Immature natural killer cell (primary cell): ENCODE measurements at regions not wholly inside any gene's neighbourhood (a gene's known extent, or its start where the extent isn't known, plus 50 kb on each side); places are given as distances from the start of the nearest gene placed in this dataset.
A peak's percentile ranks its signal among the peaks of the same experiment; 100 is the strongest.

Source experiments
- DNase-seq, 3 donors: peaks; one replicate each; pipeline ENCODE4 v3.0.0; 2022; ENCODE audit warnings: mixed read lengths in 1 of 3
- H3K27ac Mint-ChIP-seq, 6 donors: one replicate each; pipeline ENCODE4 v1.8.0; 2020; ENCODE audit warnings: mixed read lengths in 6 of 6, mild to moderate bottlenecking in 5 of 6, inconsistent platforms in 4 of 6, moderate library complexity in 3 of 6
- H3K27me3 Mint-ChIP-seq, 3 donors: one replicate each; pipeline ENCODE4 v1.8.0; 2020 to 2021; ENCODE audit warnings: low read depth in 3 of 3, mild to moderate bottlenecking in 3 of 3, mixed read lengths in 3 of 3, moderate library complexity in 3 of 3, inconsistent platforms in 1 of 3
- H3K36me3 Mint-ChIP-seq, 3 donors: one replicate each; pipeline ENCODE4 v1.8.0; 2020; ENCODE audit warnings: mixed read lengths in 3 of 3, inconsistent platforms in 2 of 3, mild to moderate bottlenecking in 2 of 3
- H3K4me1 Mint-ChIP-seq, 2 donors: one replicate each; pipeline ENCODE4 v1.8.0; 2020; ENCODE audit warnings: inconsistent platforms in 2 of 2, mild to moderate bottlenecking in 2 of 2, mixed read lengths in 2 of 2, moderate library complexity in 1 of 2
- H3K4me3 Mint-ChIP-seq, 5 donors: one replicate each; pipeline ENCODE4 v1.8.0; 2020; ENCODE audit warnings: mild to moderate bottlenecking in 5 of 5, mixed read lengths in 5 of 5, inconsistent platforms in 3 of 5, moderate library complexity in 3 of 5
- H3K9me3 Mint-ChIP-seq, 6 donors: one replicate each; pipeline ENCODE4 v1.8.0; 2020; ENCODE audit warnings: mild to moderate bottlenecking in 6 of 6, mixed read lengths in 6 of 6, inconsistent platforms in 4 of 6, moderate library complexity in 3 of 6

DNA sequence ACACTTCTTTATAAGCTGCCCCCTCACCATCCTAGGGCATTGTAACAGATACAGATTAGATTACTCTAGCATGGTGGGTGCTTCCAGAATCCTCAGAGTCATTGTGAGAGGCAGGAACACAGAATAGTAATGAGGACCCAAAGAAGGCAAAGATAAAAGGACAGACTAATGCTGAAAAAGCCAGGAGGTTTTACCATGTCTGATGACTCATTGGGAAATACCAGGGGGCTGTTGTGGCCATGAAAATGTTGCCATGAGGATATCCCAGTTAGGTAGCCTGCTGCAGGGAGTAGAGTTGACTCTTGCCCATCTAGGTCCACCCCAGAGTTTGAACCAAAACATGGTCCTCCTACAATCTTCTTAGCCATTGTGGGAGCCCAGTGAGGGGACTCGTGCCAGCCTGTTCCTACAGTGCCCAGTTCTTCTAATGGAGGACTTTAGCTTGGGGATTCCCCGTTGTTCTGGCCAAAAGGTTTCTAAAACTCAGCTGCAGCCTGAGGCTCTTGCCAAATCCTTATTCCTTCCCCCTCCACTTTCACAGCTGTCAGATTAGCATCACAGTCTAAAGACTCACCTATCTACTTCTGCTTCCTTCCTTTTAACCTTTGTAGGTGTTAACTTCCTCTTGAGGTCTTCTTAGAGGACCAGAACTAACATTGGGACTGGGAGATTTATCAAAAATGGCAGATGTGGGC lies 586.0 kb upstream of the AADAT start:
- Mint-ChIP-seq H3K27ac (no peak overlapping the region), H3K27me3 (peaks cover 0 to 4% (median 2%) of the 10 kb centered on the region in 3 donors), H3K36me3 (no peaks in the 10 kb centered on the region), H3K4me1 (peaks cover 0 to 2% of the 10 kb centered on the region in 2 donors), H3K4me3 (no peak overlapping the region), H3K9me3 (peaks cover 9 to 48% (median 18%) of the 10 kb centered on the region in 6 donors)
- DNase-seq, result no peak

DNA sequence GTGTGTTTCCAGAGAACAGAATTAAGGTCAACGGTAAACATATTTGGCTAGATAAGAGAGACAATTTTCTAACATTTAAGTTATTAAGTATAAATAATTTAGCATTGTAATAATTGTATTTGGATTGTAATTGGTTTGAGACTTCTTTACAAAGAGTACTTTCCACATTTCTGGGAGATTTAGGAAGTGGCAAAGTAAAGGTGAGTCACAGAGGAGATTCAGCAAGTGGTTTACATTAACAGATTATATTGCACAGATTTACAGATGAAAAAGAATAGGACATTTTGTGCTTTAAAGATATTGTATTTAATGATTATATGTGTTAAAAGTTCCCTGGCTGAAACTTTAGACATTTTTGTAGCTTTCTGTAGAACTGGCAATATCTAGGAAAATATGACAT lies 584.4 kb upstream of the AADAT start:
- peaks cover 0 to 4% (median 2%) of the 10 kb centered on the region in 3 donors for H3K27me3 Mint-ChIP-seq
- H3K9me3 Mint-ChIP-seq, result peaks cover 12 to 54% (median 20%) of the 10 kb centered on the region in 6 donors
- no peaks in the 10 kb centered on the region for H3K36me3 Mint-ChIP-seq
- H3K27ac Mint-ChIP-seq, result no peak overlapping the region
- peaks cover 0 to 2% of the 10 kb centered on the region in 2 donors for H3K4me1 Mint-ChIP-seq
- no peak for DNase-seq
- no peak overlapping the region for H3K4me3 Mint-ChIP-seq

DNA sequence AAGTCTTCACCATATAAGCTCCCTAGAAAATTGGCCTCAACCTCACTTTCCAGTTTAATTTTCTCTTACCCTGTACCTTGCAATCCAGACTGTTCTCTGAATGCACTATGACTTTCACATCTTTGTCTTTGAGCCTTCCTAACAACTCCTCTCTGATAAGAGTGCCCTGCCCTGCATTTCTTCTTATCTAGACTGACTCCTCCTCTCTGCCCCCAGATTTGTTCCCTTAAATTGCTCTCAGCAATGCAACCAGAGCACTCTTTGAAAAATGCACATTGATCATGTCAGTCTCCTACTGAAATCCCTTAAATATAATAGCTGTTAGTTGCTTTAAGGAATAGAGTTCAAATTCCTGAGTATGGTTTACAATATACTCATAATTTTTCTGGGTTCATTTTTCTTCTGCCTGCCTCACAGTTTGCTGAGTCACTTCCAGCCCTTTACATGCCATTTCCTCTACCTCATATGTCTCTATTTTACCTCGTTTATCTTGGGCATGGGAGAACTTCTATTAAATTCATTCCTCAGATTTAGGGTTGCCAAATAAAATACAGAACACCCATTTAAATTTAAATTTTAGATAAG lies 582.7 kb upstream of the AADAT start:
- H3K4me1 Mint-ChIP-seq, result peaks cover 2 to 4% of the 10 kb centered on the region in 2 donors

DNA sequence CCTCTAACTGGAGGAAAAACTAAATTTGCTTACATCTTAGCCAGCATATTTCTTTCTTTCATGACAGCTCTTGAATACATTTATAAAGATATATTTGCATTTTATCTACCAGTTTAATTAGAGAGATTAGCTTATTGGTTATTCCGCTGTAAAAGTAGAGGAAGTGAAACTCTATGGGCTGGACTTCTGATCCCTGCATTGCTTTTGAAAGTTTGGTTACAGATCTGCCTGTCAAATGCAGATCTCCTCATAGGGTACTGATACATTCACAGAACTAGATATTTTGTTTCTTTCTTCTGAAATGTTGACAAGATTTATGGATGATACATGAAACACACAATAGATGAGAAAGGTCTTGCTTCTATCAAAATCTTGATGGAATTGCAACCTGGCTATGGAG lies 581.4 kb upstream of the AADAT start:
- Mint-ChIP-seq H3K4me1 (peaks cover 11 to 17% of the 10 kb centered on the region in 2 donors), H3K27me3 (peaks cover 0 to 3% (median 0%) of the 10 kb centered on the region in 3 donors), H3K27ac (no peak overlapping the region), H3K9me3 (peaks cover 8 to 38% (median 14%) of the 10 kb centered on the region in 6 donors), H3K36me3 (no peaks in the 10 kb centered on the region), H3K4me3 (no peak overlapping the region)
- no peak for DNase-seq

More for the DNA sequence above, 582.7 kb upstream of the AADAT start:
- Mint-ChIP-seq H3K9me3 (peaks cover 8 to 39% (median 13%) of the 10 kb centered on the region in 6 donors), H3K36me3 (no peaks in the 10 kb centered on the region), H3K4me3 (no peak overlapping the region), H3K27me3 (peaks cover 0 to 3% (median 0%) of the 10 kb centered on the region in 3 donors), H3K27ac (no peak overlapping the region)
- DNase-seq, result no peak

DNA sequence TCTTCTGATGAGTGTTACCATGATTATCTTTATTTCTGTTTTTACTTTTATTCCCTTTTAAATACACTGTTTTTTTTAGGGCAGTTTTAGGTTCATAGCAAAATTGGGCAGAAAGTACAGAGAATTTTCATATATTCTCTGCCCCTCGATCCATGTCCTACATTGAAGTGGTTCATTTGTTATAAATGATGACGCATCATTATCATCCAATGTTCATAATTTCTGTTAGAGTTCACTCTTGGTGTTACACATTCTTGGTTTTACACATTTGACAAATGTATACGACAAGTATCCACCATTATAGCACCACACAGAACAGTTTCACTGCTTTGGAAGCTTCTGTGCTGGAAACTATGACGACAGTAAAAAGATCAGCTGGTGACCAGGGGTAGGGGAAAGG lies 578.1 kb upstream of the AADAT start:
- Mint-ChIP-seq H3K4me1 (peaks cover 10 to 22% of the 10 kb centered on the region in 2 donors), H3K36me3 (no peaks in the 10 kb centered on the region), H3K27me3 (no peaks in the 10 kb centered on the region), H3K9me3 (peaks cover 0 to 26% (median 13%) of the 10 kb centered on the region in 6 donors), H3K4me3 (no peak overlapping the region), H3K27ac (no peak overlapping the region)
- no peak for DNase-seq

DNA sequence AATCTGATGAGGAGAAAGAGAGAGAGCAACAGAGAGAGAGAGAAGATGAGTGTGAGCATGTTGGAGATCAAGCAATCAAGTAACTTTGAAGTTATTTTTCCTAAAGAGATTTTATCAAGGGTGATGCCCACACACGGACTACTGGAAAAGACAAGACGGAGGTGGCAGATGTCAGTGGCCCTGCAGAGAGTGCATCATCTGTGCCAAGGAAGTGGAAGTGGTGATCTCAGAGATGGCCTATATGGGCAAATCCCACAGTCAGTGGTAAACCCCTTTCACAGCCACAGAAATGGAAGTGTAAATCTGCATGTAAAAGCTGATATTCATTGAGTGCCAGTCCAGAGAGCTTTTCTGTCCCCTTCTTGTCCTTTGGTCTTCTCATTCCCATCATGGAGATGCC lies 577.2 kb upstream of the AADAT start:
- peak in 2 of 3 donors; percentile 17 to 20 for DNase-seq
- Mint-ChIP-seq H3K4me3 (peak overlapping the region in 1 of 5 donors; percentile 4), H3K27me3 (peaks cover 0 to 2% (median 0%) of the 10 kb centered on the region in 3 donors), H3K4me1 (peaks cover 10 to 22% of the 10 kb centered on the region in 2 donors), H3K27ac (no peak overlapping the region), H3K9me3 (peaks cover 0 to 28% (median 11%) of the 10 kb centered on the region in 6 donors), H3K36me3 (no peaks in the 10 kb centered on the region)

DNA sequence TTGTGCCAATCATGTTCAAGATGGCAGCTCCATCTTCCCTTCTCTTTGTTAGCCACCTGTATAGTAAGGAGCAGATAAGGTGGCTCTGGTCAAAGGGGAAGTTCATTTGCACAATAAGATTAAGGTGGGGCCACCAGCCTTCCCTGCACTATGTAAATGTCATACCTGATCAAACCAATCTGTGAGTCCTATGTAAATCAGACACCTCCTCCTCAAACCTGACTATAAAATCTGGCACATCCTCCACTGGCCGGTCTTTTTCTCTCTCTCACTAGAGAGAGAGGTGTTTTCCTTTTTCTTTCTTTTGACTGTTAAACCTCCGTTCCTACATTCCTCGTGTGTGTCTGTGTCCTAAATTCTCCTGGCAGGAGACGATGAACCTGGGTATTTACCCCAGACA lies 572.5 kb upstream of the AADAT start:
- H3K4me1 Mint-ChIP-seq, result peaks cover 10 to 15% of the 10 kb centered on the region in 2 donors

DNA sequence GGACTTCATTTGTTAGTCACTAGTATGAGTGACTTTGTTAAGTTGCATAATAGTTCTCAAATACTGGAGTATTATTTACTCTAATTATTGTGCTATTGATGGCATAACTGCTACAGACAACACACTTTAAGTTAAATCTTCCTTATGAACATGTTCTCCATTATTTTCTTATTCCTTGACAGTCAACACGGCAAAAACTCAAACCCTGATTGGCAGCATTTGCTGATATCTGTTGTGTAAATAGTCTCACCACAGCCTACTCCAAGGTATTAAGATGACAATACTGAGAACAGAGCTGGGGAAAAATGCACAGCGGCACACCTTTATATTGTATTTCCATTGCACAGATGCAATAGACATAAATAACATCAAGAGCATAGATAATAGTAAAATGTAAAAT lies 568.0 kb upstream of the AADAT start:
- no peak overlapping the region for H3K4me3 Mint-ChIP-seq
- H3K27ac Mint-ChIP-seq, result no peak overlapping the region
- H3K27me3 Mint-ChIP-seq, result peaks cover 2 to 8% (median 2%) of the 10 kb centered on the region in 3 donors
- no peaks in the 10 kb centered on the region for H3K4me1 Mint-ChIP-seq
- peaks cover 2 to 34% (median 10%) of the 10 kb centered on the region in 6 donors for H3K9me3 Mint-ChIP-seq
- no peaks in the 10 kb centered on the region for H3K36me3 Mint-ChIP-seq
- DNase-seq, result no peak

More for the DNA sequence above, 572.5 kb upstream of the AADAT start:
- Mint-ChIP-seq H3K4me3 (no peak overlapping the region), H3K36me3 (no peaks in the 10 kb centered on the region), H3K27me3 (peaks cover 2 to 3% (median 2%) of the 10 kb centered on the region in 3 donors), H3K27ac (no peak overlapping the region), H3K9me3 (peaks cover 2 to 18% (median 8%) of the 10 kb centered on the region in 6 donors)
- no peak for DNase-seq

DNA sequence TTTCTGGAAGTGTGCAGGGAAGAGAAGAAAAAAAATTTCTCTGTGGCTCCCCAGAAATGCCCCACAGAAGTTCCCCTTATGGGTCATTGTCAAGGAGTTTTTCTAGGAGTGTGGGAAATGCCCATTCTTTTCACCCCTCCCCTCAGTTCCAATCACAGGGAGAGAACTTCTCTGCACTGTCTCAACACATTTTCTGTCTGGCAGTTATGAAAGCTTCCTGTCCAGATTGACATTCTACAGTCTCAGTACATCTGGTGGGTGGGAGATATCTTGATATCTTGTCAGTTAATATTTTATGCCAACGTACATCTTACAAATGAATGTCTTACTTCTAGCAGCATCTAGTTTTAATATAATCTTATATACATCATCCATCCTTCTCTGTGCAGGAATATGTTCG lies 566.8 kb upstream of the AADAT start:
- DNase-seq, result no peak
- no peak overlapping the region for H3K4me3 Mint-ChIP-seq
- peaks cover 0 to 31% (median 9%) of the 10 kb centered on the region in 6 donors for H3K9me3 Mint-ChIP-seq
- H3K27ac Mint-ChIP-seq, result no peak overlapping the region
- no peaks in the 10 kb centered on the region for H3K4me1 Mint-ChIP-seq
- H3K36me3 Mint-ChIP-seq, result no peaks in the 10 kb centered on the region
- H3K27me3 Mint-ChIP-seq, result peaks cover 0 to 8% (median 2%) of the 10 kb centered on the region in 3 donors

DNA sequence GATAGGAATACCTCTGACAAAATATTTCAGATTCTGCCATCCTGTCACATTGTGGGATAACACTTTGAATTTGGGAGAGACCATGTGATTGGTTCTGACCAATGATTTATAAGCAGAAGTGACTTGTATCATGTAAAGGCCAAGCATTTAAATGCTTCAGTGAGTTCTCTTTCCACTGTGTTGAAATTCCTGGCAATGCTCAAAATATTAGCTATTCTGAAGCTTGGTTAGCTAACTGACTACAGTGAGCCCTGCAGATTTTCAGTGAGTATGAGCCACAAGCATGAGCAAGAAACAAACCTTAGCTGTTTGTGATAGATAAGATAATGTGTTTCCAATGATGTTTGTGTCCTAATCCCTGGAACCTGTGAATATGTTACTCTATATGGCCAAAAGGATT lies 562.8 kb upstream of the AADAT start:
- H3K27ac Mint-ChIP-seq, result no peak overlapping the region
- H3K9me3 Mint-ChIP-seq, result peaks cover 0 to 28% (median 10%) of the 10 kb centered on the region in 6 donors
- DNase-seq, result no peak
- H3K4me3 Mint-ChIP-seq, result no peak overlapping the region
- H3K27me3 Mint-ChIP-seq, result peaks cover 0 to 8% (median 0%) of the 10 kb centered on the region in 3 donors
- no peaks in the 10 kb centered on the region for H3K4me1 Mint-ChIP-seq
- no peaks in the 10 kb centered on the region for H3K36me3 Mint-ChIP-seq

DNA sequence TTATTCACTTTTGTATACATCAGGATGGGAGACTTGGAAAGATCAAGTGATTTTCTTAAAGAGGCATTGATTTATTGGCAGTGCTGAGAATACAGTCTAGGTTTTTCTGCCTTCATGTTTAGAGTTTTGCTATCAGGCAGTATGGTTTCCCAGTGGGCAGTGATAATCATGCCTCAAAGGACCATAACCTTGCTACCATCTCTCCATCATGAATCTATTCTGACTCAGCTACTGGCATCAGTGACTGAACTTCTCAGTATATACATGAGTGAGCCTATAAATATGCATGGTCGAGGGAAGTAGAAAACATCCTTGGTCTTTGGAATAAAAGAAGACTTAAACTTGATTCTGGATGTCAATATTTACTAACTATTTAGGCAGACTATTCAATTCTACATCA lies 562.0 kb upstream of the AADAT start:
- peaks cover 0 to 10% (median 0%) of the 10 kb centered on the region in 3 donors for H3K27me3 Mint-ChIP-seq
- H3K36me3 Mint-ChIP-seq, result no peaks in the 10 kb centered on the region
- H3K9me3 Mint-ChIP-seq, result peaks cover 0 to 28% (median 10%) of the 10 kb centered on the region in 6 donors
- H3K4me1 Mint-ChIP-seq, result no peaks in the 10 kb centered on the region
- H3K27ac Mint-ChIP-seq, result no peak overlapping the region
- no peak overlapping the region for H3K4me3 Mint-ChIP-seq
- no peak for DNase-seq

DNA sequence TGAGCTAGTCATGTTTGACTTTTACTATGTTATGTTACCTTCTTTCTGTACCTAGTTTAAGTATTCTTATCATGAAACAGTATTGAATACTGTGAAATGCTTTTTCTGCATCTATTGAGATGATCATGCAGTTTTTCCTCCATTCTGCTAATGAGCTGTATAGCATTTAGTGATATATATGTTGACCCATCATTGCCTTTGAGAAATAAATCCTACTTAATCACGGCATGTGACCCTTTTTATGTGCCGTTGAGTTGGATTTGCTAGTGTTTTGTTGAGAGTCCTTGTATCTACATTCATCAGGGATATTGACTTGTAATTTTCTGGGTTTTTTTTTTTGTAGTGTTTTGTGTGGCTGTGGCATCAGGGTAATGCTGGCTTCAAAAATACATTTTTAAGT lies 537.7 kb upstream of the AADAT start:
- H3K36me3 Mint-ChIP-seq, result peaks cover 0 to 5% (median 4%) of the 10 kb centered on the region in 3 donors
- H3K4me1 Mint-ChIP-seq, result no peaks in the 10 kb centered on the region
- no peak for DNase-seq
- no peaks in the 10 kb centered on the region for H3K27me3 Mint-ChIP-seq
- H3K4me3 Mint-ChIP-seq, result no peak overlapping the region
- H3K9me3 Mint-ChIP-seq, result peaks cover 4 to 50% (median 22%) of the 10 kb centered on the region in 6 donors
- no peak overlapping the region for H3K27ac Mint-ChIP-seq

DNA sequence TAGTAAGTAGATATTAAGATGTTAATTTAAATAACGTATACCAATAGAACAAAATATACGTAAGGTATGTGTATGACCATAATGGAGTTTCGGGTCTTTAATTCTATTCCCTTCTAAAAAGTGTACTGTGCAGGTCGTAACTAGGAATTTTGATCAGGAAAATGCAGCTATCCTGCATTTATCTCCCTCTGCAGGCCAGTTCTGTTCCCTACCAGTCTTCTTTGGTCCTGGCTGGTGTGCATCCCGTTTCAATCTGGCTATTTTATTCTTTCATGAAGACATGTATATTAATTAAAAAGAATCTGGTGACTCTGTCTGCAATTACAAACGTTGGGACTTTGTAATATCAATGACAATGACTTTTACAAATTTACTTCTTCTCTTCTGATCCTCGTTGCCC lies 534.1 kb upstream of the AADAT start:
- no peaks in the 10 kb centered on the region for H3K4me1 Mint-ChIP-seq
- no peaks in the 10 kb centered on the region for H3K27me3 Mint-ChIP-seq
- H3K27ac Mint-ChIP-seq, result no peak overlapping the region
- no peaks in the 10 kb centered on the region for H3K36me3 Mint-ChIP-seq
- peaks cover 0 to 28% (median 8%) of the 10 kb centered on the region in 6 donors for H3K9me3 Mint-ChIP-seq
- DNase-seq, result no peak
- H3K4me3 Mint-ChIP-seq, result no peak overlapping the region

DNA sequence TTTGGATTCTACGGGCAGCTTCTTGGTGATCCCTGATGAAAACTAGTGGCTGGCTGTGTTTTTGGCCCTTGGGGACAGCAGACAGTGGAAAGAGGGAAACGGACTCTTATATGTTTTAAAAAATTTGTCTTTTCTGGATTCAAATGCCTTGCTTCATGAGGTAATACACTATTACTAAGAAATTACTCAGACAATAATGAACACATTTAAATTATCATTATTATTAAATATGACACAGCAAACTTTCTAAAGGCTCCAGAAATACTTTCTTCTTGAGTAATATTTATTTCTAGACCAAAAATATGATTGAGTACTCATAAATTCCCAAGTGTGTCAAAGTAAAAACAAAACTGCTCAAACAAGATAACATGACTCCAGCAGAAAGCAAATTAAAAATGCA lies 520.7 kb upstream of the AADAT start:
- Mint-ChIP-seq H3K4me1 (no peaks in the 10 kb centered on the region), H3K4me3 (no peak overlapping the region), H3K27me3 (no peaks in the 10 kb centered on the region), H3K36me3 (no peaks in the 10 kb centered on the region), H3K27ac (no peak overlapping the region), H3K9me3 (peaks cover 2 to 32% (median 17%) of the 10 kb centered on the region in 6 donors)
- DNase-seq, result no peak
